HCT116 (cell line): ENCODE measurements at regions not wholly inside any gene's neighbourhood (a gene's known extent, or its start where the extent isn't known, plus 50 kb on each side); places are given as distances from the start of the nearest gene placed in this dataset.

Source experiments
- ATAC-seq: fragments of 200-7000 bp; cut with Tn5 transposase; 2 replicates; pipeline ENCODE4 v1.9.1; 2020; ENCODE audit warnings: mild to moderate bottlenecking, moderate library complexity
- BruUV-seq: library from RNA; stranded (reverse); fragments of 400-500 nt; replicated peaks from 2 replicates; lab custom pipeline; 2021; lab: Mats Ljungman, UMichigan
- CTCF ChIA-PET: fragments of 300-600 bp; sonication (Branson Sonifier 250); formaldehyde crosslinking; loops from one replicate; lab custom pipeline; 2021; ENCODE audit warnings: antibody characterized with exemption; lab: Charles Lee
- POLR2A ChIA-PET: fragments of 300-600, 350-600 bp; sonication (Branson Sonifier 250); formaldehyde crosslinking; loops from one replicate; lab custom pipeline; 2021; ENCODE audit warnings: antibody characterized with exemption; lab: Charles Lee
- RAD21 ChIA-PET, 2 experiments: fragments of 300-600 bp; sonication (Branson Sonifier 250); formaldehyde crosslinking; loops; one replicate each; lab custom pipeline; 2023; ENCODE audit warnings: low total read pairs in 2 of 2; ENCODE audit not compliant: uncharacterized antibody in 2 of 2, unreplicated experiment in 2 of 2, low non-redundant PET in 1 of 2; lab: Charles Lee
- DNase-seq: peaks from one replicate; pipeline ENCODE4 v3.0.0-alpha.2; 2010; ENCODE audit warnings: low read depth, low spot score
- H2AFZ ChIP-seq: fragments of 200-600 bp; shearing (Covaris generic), sonication (generic); 2 replicates; pipeline ENCODE4 v1.6.1; 2017; ENCODE audit warnings: low read depth, mixed run types, mixed read lengths, antibody characterized with exemption, low read length; ENCODE audit not compliant: poor library complexity, severe bottlenecking
- H3K27ac ChIP-seq: 2 replicates; pipeline ENCODE4 v1.5.1; 2012; ENCODE audit warnings: low read depth, low read length
- H3K27me3 ChIP-seq: fragments of 200-600 bp; sonication (generic); 2 replicates; pipeline ENCODE4 v1.6.1; 2016; ENCODE audit warnings: mixed run types, low read length, mixed read lengths; ENCODE audit not compliant: insufficient read depth
- H3K36me3 ChIP-seq, 2 experiments: fragments of 200-500 bp in 1 of 2; fragments of 200-600 bp in 1 of 2; sonication (Bioruptor generic) in 1 of 2; sonication (generic) in 1 of 2; 2 replicates each; pipeline versions ENCODE4 v1.5.1 to v1.6.1; 2014 to 2016; ENCODE audit warnings: low read length in 2 of 2, inconsistent platforms in 1 of 2, mixed read lengths in 1 of 2, mixed run types in 1 of 2; ENCODE audit not compliant: insufficient read depth in 2 of 2, control insufficient read depth in 1 of 2
- H3K4me1 ChIP-seq, 2 experiments: fragments of 200-600 bp in 1 of 2; sonication (generic) in 1 of 2; 2 replicates each; pipeline versions ENCODE4 v1.5.1 to v1.6.1; 2012 to 2017; ENCODE audit warnings: low read length in 2 of 2, inconsistent platforms in 1 of 2, mild to moderate bottlenecking in 1 of 2, mixed read lengths in 1 of 2, mixed run types in 1 of 2, moderate library complexity in 1 of 2; ENCODE audit not compliant: insufficient read depth in 2 of 2, control insufficient read depth in 1 of 2
- H3K4me2 ChIP-seq: fragments of 200-600 bp; sonication (generic); 2 replicates; pipeline ENCODE4 v1.6.1; 2017; ENCODE audit warnings: mixed run types, low read length, mixed read lengths
- H3K4me3 ChIP-seq, 2 experiments: fragments of 200-600 bp in 1 of 2; sonication (generic) in 1 of 2; replicated peaks in 1 of 2; 2 replicates each; pipeline ENCODE4 v1.5.1; 2011 to 2016; ENCODE audit warnings: low read length in 2 of 2, control low read depth in 1 of 2, low read depth in 1 of 2, mild to moderate bottlenecking in 1 of 2, mixed read lengths in 1 of 2, mixed run types in 1 of 2
- H3K79me2 ChIP-seq: fragments of 200-600 bp; sonication (generic); 2 replicates; pipeline ENCODE4 v1.6.1; 2017; ENCODE audit warnings: mild to moderate bottlenecking, mixed run types, low read length, moderate library complexity, mixed read lengths; ENCODE audit not compliant: insufficient read depth
- H3K9ac ChIP-seq: fragments of 200-600 bp; sonication (generic); 2 replicates; pipeline ENCODE4 v1.6.1; 2016; ENCODE audit warnings: low read length, mixed read lengths
- H3K9me2 ChIP-seq: fragments of 200-600 bp; sonication (generic), shearing (Covaris generic); 2 replicates; pipeline ENCODE4 v1.6.1; 2017; ENCODE audit warnings: mixed run types, mild to moderate bottlenecking, moderate library complexity; ENCODE audit not compliant: insufficient read depth
- H3K9me3 ChIP-seq, 2 experiments: fragments of 200-500 bp in 1 of 2; fragments of 200-600 bp in 1 of 2; sonication (Bioruptor generic) in 1 of 2; sonication (generic) in 1 of 2; 2 replicates each; pipeline ENCODE4 v1.6.1; 2014 to 2017; ENCODE audit warnings: low read length in 2 of 2, mixed read lengths in 2 of 2, inconsistent platforms in 1 of 2, low read depth in 1 of 2, mild to moderate bottlenecking in 1 of 2, mixed run types in 1 of 2, moderate library complexity in 1 of 2; ENCODE audit not compliant: control insufficient read depth in 1 of 2, insufficient read depth in 1 of 2
- H4K20me1 ChIP-seq: fragments of 200-600 bp; sonication (generic), shearing (Covaris generic); 2 replicates; pipeline ENCODE4 v1.6.1; 2017; ENCODE audit warnings: mixed run types, mild to moderate bottlenecking, moderate library complexity; ENCODE audit not compliant: insufficient read depth
- CBX3 ChIP-seq: IDR thresholded peaks from 2 replicates; pipeline ENCODE4 v1.6.1; 2012; ENCODE audit warnings: low read depth
- CEBPB ChIP-seq: IDR thresholded peaks from 2 replicates; pipeline ENCODE4 v1.6.1; 2012; ENCODE audit warnings: low read depth
- EGR1 ChIP-seq: IDR thresholded peaks from 2 replicates; pipeline ENCODE4 v1.6.1; 2012; ENCODE audit warnings: low read depth
- ELF1 ChIP-seq: IDR thresholded peaks from 2 replicates; pipeline ENCODE4 v1.6.1; 2012; ENCODE audit warnings: low read depth, borderline replicate concordance
- EZH2 ChIP-seq: fragments of 200-600 bp; sonication (generic); IDR thresholded peaks from 2 replicates; pipeline ENCODE4 v1.6.1; 2017; ENCODE audit warnings: antibody characterized with exemption, mixed run types
- FOSL1 ChIP-seq: IDR thresholded peaks from 2 replicates; pipeline ENCODE4 v1.6.1; 2012; ENCODE audit warnings: low read depth
- JUND ChIP-seq: IDR thresholded peaks from 2 replicates; pipeline ENCODE4 v1.6.1; 2012
- POLR2A ChIP-seq: IDR thresholded peaks from 2 replicates; pipeline ENCODE4 v1.7.0; 2011; ENCODE audit warnings: borderline replicate concordance; ENCODE audit not compliant: insufficient read depth, insufficient read length; ENCODE audit errors: extremely low read depth
- RAD21 ChIP-seq: IDR thresholded peaks from 2 replicates; pipeline ENCODE4 v1.6.1; 2012; ENCODE audit warnings: low read depth, mild to moderate bottlenecking
- SRF ChIP-seq: IDR thresholded peaks from 2 replicates; pipeline ENCODE4 v1.6.1; 2012; ENCODE audit warnings: low read depth
- ZFX ChIP-seq: fragments of 450-650 bp; IDR thresholded peaks from 2 replicates; pipeline ENCODE4 v1.6.1; 2017
- ZNF274 ChIP-seq: fragments of 200-500 bp; sonication (Bioruptor generic); IDR thresholded peaks from 2 replicates; pipeline ENCODE4 v1.6.1; 2014; ENCODE audit warnings: mild to moderate bottlenecking, low read depth, low read length, inconsistent platforms
- intact Hi-C: fragments of 100-400 bp; cut with micrococcal nuclease; formaldehyde crosslinking; loops from 2 replicates; pipeline ENCODE4 v1.10.0; 2022
- TF ChIP-seq, protein P1 (sequence below): IDR thresholded peaks from 2 replicates; pipeline ENCODE4 v1.6.1; 2012; ENCODE audit warnings: low read depth
- TF ChIP-seq, protein P2 (sequence below): IDR thresholded peaks from 2 replicates; pipeline ENCODE4 v1.6.1; 2012
- TF ChIP-seq, protein P3 (sequence below): IDR thresholded peaks from 2 replicates; pipeline ENCODE4 v1.6.1; 2012

DNA sequence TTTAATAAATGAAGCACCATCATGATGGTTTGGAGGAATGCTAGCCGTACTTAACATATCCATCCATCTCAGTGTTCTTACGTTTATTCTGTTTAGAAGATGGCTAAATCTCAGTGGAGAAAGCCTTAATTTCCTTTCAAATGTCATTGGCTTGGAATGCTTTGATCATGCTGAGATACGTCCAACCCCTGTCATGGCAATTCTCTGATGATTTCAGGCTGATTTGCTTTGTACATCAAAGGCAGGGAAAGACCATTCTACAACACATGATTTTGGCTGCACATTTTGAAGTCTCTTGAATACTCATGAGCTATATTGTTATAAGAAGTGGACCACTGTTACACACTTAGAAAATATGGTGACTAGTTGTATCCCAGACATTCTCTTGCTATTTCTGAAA is 1048.4 kb downstream of the MAT2B start:
- ChIA-PET CTCF (no interaction called here), RAD21 (no interaction called here), POLR2A (no interaction called here)
- H3K4me3 ChIP-seq, result no peak overlapping the region
- ATAC-seq (no peak), DNase-seq (no peak)
- no peaks in the 10 kb centered on the region for H3K36me3 ChIP-seq
- H3K4me2 ChIP-seq, result no peak overlapping the region
- H3K9ac ChIP-seq, result no peak overlapping the region
- H2AFZ ChIP-seq, result no peak overlapping the region
- H3K27me3 ChIP-seq, result no peaks in the 10 kb centered on the region
- H3K79me2 ChIP-seq, result no peaks in the 10 kb centered on the region
- intact Hi-C loops, result no loop called here
- no peaks in the 10 kb centered on the region for H3K9me2 ChIP-seq
- no peaks in the 10 kb centered on the region for H4K20me1 ChIP-seq
- TF ChIP-seq, protein P1, sequence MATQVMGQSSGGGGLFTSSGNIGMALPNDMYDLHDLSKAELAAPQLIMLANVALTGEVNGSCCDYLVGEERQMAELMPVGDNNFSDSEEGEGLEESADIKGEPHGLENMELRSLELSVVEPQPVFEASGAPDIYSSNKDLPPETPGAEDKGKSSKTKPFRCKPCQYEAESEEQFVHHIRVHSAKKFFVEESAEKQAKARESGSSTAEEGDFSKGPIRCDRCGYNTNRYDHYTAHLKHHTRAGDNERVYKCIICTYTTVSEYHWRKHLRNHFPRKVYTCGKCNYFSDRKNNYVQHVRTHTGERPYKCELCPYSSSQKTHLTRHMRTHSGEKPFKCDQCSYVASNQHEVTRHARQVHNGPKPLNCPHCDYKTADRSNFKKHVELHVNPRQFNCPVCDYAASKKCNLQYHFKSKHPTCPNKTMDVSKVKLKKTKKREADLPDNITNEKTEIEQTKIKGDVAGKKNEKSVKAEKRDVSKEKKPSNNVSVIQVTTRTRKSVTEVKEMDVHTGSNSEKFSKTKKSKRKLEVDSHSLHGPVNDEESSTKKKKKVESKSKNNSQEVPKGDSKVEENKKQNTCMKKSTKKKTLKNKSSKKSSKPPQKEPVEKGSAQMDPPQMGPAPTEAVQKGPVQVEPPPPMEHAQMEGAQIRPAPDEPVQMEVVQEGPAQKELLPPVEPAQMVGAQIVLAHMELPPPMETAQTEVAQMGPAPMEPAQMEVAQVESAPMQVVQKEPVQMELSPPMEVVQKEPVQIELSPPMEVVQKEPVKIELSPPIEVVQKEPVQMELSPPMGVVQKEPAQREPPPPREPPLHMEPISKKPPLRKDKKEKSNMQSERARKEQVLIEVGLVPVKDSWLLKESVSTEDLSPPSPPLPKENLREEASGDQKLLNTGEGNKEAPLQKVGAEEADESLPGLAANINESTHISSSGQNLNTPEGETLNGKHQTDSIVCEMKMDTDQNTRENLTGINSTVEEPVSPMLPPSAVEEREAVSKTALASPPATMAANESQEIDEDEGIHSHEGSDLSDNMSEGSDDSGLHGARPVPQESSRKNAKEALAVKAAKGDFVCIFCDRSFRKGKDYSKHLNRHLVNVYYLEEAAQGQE, result no peak
- TF ChIP-seq, protein P2, sequence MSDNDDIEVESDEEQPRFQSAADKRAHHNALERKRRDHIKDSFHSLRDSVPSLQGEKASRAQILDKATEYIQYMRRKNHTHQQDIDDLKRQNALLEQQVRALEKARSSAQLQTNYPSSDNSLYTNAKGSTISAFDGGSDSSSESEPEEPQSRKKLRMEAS, result no peak
- H3K27ac ChIP-seq, result no peak overlapping the region
- H3K9me3 ChIP-seq, result peaks cover 0 to 7% of the 10 kb centered on the region in 2 experiments; a peak in 1 of 4 replicates
- H3K4me1 ChIP-seq, result no peaks in the 10 kb centered on the region
- BruUV-seq, result no TSS peak

DNA sequence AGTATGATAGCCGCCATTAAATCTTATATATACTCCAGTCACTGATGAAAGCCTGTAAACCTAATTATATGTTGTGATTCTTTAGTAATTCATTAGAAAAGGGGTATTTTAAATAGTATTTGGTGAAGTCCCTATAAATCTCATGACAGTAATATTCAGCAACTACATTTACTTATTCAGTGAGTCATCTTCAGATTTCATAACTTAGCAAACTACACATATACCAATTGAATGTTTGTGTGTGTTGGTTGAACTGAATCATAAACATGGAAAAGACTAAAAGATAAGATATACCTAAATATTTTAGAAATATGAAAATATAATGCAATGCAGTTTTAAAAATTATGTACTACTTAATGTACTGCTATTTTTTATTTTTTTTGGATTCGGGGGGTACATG is 1050.4 kb downstream of the MAT2B start:
- H3K27ac ChIP-seq, result no peak overlapping the region
- no peak overlapping the region for H3K4me3 ChIP-seq
- no peaks in the 10 kb centered on the region for H3K9me2 ChIP-seq
- H4K20me1 ChIP-seq, result no peaks in the 10 kb centered on the region
- POLR2A ChIA-PET, result no interaction called here
- no peaks in the 10 kb centered on the region for H3K36me3 ChIP-seq
- H3K4me2 ChIP-seq, result no peak overlapping the region
- ATAC-seq (no peak), DNase-seq (no peak)
- no peak overlapping the region for H3K9ac ChIP-seq
- peaks cover 0 to 7% of the 10 kb centered on the region in 2 experiments; a peak in 2 of 4 replicates for H3K9me3 ChIP-seq
- RAD21 ChIA-PET, result no interaction called here
- CTCF ChIA-PET, result no interaction called here
- no peaks in the 10 kb centered on the region for H3K27me3 ChIP-seq
- no peaks in the 10 kb centered on the region for H3K79me2 ChIP-seq
- H3K4me1 ChIP-seq, result no peaks in the 10 kb centered on the region
- no TSS peak for BruUV-seq
- no peak overlapping the region for H2AFZ ChIP-seq
- intact Hi-C loops, result no loop called here
- TF ChIP-seq SRF, result no peak
- no peak for TF ChIP-seq ZNF274
- no peak for TF ChIP-seq FOSL1
- no peak for TF ChIP-seq POLR2A
- TF ChIP-seq EZH2, result no peak
- TF ChIP-seq RAD21, result no peak
- no peak for TF ChIP-seq CBX3
- TF ChIP-seq, protein P3, sequence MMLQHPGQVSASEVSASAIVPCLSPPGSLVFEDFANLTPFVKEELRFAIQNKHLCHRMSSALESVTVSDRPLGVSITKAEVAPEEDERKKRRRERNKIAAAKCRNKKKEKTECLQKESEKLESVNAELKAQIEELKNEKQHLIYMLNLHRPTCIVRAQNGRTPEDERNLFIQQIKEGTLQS, result no peak
- no peak for TF ChIP-seq JUND
- no peak for TF ChIP-seq ZFX
- TF ChIP-seq EGR1, result no peak
- TF ChIP-seq, protein P2, result no peak
- TF ChIP-seq ELF1, result no peak
- TF ChIP-seq CEBPB, result no peak
- TF ChIP-seq, protein P1, result no peak
